A549 (cell line): ENCODE measurements at regions not wholly inside any gene's neighbourhood (a gene's known extent, or its start where the extent isn't known, plus 50 kb on each side); places are given as distances from the start of the nearest gene placed in this dataset.

ENCODE experiments used
- RAD21 ChIP-seq, 2 experiments: fragments of >200 bp in 1 of 2; sonication (Bioruptor Twin) in 1 of 2; formaldehyde crosslinking in 1 of 2; IDR thresholded peaks in 1 of 2; conservative IDR thresholded peaks in 1 of 2; 2 replicates in 1 of 2; 3 replicates in 1 of 2; pipeline ENCODE4 v1.6.1; 2012 to 2018; ENCODE audit warnings: inconsistent platforms in 1 of 2
- SMC3 ChIP-seq: fragments of >200 bp; sonication (Bioruptor Twin); formaldehyde crosslinking; IDR thresholded peaks from 3 replicates; pipeline ENCODE4 v1.6.1; 2018; ENCODE audit warnings: inconsistent platforms
- TF ChIP-seq, protein P1 (sequence below): IDR thresholded peaks from 2 replicates; pipeline ENCODE4 v1.6.1; 2012

DNA sequence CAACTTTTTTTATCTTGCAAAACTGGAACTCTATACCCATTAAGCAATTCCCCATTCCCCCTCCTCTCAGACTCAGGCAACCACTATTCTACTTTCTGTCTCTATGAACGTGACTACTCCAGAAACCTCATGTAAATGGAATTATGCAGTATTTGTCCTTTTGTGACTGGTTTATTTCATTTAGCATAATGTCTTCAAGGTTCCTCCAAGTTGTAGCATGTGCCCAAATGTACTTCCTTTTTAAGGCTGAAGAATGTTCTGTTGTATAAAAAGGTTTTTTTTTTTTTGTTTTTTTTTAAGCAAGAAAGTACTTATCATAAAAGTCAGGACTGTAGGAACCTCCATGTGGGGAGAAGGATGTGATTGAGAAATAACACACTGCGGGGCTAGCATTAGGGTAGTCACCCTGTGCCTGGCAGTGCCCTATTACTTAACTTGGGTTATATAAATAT lies 145.3 kb upstream of the FOXN2 start:
- no peak for TF ChIP-seq SMC3
- no peak for TF ChIP-seq RAD21 (conservative IDR thresholded peaks at IDR 0.05 in 1 of 2, IDR thresholded peaks at IDR 0.05 in 1 of 2)
- TF ChIP-seq, protein P1, sequence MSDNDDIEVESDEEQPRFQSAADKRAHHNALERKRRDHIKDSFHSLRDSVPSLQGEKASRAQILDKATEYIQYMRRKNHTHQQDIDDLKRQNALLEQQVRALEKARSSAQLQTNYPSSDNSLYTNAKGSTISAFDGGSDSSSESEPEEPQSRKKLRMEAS, result no peak
